ENCODE measurements at regions not wholly inside any gene's neighbourhood (a gene's known extent, or its start where the extent isn't known, plus 50 kb on each side); places are given as distances from the start of the nearest gene placed in this dataset.

DNA sequence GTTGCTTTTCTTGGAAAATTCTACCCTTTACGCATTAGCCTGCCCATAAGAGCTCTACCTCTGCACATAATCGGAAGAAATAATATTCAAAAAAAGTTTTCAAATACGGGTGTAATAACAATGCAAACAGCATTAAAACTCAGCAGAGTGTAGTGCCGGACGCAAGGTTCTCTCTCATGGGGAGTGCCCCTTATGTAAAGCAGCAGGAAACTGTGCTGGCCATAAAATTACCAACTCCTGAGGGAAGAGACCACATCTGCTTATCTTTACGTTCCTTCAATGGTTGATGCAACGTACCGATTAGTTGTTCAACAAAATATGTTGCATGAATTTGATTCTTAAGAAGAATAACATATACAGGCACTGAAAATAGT, 118.7 kb upstream of the TMCC3 start:
- no peaks in the 10 kb centered on the region for H3K9me3 ChIP-seq (ENCODE audit: low read depth, low read length)
- H3K27ac ChIP-seq: no peak overlapping the region
- H3K4me3 ChIP-seq: no peak overlapping the region
- TF ChIP-seq EZH2 (IDR thresholded peaks at IDR 0.05): no peak
- TF ChIP-seq POLR2AphosphoS5 (IDR thresholded peaks at IDR 0.05; ENCODE audit: borderline replicate concordance, low read depth, low read length): no peak
- TF ChIP-seq FOXP2 (optimal IDR thresholded peaks at IDR 0.05; ENCODE audit: control extremely low read depth, extremely low read length, insufficient read depth): no peak
- H3K9ac ChIP-seq (ENCODE audit: insufficient read length): no peak overlapping the region
- H3K36me3 ChIP-seq (ENCODE audit: insufficient read depth, low read length): no peaks in the 10 kb centered on the region
- DNase-seq (ENCODE audit: low read depth, low spot score): no peak

DNA sequence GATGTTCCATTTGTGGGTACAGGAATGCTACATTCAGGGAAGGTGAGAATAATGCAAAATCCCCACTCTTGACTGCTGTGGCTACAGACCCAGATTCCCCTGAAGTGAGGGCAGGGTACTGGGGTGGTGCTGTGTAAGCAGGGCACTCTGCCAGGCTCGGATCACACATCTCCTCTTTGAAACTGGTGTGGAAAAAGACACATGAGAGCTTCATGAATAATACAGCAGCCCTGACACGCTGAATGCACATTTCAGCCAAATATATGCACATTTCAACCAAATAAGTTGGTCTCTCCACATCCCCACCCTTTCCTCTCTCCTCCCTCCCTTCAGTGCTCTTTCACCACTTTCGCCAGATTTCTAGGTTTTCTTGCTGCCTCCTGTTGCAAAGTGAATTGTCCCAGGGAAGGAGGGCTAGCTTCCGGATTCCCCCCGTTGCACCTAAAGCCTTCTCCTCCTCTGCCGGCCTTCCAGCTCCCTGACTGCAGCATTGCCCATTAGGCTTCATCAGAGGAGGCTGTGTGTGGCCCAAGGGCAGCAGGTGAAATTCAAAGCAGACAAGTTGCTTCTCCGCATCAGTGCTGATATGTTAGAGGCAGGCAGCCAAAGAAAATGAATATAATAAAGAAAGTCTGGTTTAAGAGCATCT, 118.2 kb upstream of the TMCC3 start:
- Histone ChIP-seq H3K27ac (no peak overlapping the region), H3K4me3 (no peak overlapping the region), H3K9me3 (ENCODE audit: low read depth, low read length) (no peaks in the 10 kb centered on the region), H3K36me3 (ENCODE audit: insufficient read depth, low read length) (no peaks in the 10 kb centered on the region), H3K9ac (ENCODE audit: insufficient read length) (no peak overlapping the region)
- TF ChIP-seq FOXP2 (optimal IDR thresholded peaks at IDR 0.05; ENCODE audit: control extremely low read depth, extremely low read length, insufficient read depth) (no peak), EZH2 (IDR thresholded peaks at IDR 0.05) (no peak), POLR2AphosphoS5 (IDR thresholded peaks at IDR 0.05; ENCODE audit: borderline replicate concordance, low read depth, low read length) (no peak)
- DNase-seq (ENCODE audit: low read depth, low spot score): no peak

DNA sequence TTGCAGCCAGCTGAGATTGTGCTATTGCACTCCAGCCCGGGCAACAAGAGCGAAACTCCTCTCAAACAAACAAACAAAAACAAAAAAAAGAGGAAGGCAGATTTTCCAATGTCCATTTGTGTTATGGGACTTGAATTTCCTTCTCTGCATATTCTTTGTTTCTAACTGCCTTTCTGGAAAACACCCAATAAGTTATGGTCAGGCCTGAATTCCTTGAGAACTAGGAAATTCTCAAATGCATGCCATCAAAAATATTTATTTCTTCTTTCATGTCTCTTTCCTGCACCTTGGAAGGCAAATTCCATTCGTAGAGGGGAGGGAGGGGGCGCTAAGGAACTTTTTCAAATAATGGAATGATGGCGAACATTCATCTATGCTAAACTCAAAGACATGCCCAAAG, 117.6 kb upstream of the TMCC3 start:
- no peak for DNase-seq (ENCODE audit: low read depth, low spot score)
- Histone ChIP-seq H3K9me3 (ENCODE audit: low read depth, low read length) (no peaks in the 10 kb centered on the region), H3K4me3 (no peak overlapping the region), H3K27ac (no peak overlapping the region), H3K9ac (ENCODE audit: insufficient read length) (no peak overlapping the region), H3K36me3 (ENCODE audit: insufficient read depth, low read length) (no peaks in the 10 kb centered on the region)
- TF ChIP-seq EZH2 (IDR thresholded peaks at IDR 0.05) (no peak), FOXP2 (optimal IDR thresholded peaks at IDR 0.05; ENCODE audit: control extremely low read depth, extremely low read length, insufficient read depth) (no peak), POLR2AphosphoS5 (IDR thresholded peaks at IDR 0.05; ENCODE audit: borderline replicate concordance, low read depth, low read length) (no peak)

DNA sequence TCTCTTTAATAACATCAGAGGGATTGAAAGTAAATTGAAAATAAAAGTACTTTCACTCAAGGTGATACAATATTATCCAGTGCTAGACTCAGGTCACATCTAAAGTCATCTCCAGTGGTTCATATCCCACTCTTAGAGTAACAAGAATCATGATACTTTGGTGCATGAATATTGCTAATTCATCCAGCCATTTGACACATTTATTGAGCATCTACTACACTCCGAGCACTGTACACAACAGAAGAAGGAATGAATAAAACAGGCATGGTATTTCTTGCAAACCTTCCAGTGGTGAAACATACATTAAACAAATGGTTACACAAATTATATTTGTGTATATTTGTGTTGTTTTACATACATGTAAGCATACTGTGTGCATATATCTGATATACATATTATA, 116.0 kb upstream of the TMCC3 start:
- Histone ChIP-seq H3K27ac (no peak overlapping the region), H3K9me3 (ENCODE audit: low read depth, low read length) (no peaks in the 10 kb centered on the region), H3K9ac (ENCODE audit: insufficient read length) (no peak overlapping the region), H3K36me3 (ENCODE audit: insufficient read depth, low read length) (no peaks in the 10 kb centered on the region), H3K4me3 (no peak overlapping the region)
- DNase-seq (ENCODE audit: low read depth, low spot score): no peak
- TF ChIP-seq FOXP2 (optimal IDR thresholded peaks at IDR 0.05; ENCODE audit: control extremely low read depth, extremely low read length, insufficient read depth) (no peak), EZH2 (IDR thresholded peaks at IDR 0.05) (no peak), POLR2AphosphoS5 (IDR thresholded peaks at IDR 0.05; ENCODE audit: borderline replicate concordance, low read depth, low read length) (no peak)

DNA sequence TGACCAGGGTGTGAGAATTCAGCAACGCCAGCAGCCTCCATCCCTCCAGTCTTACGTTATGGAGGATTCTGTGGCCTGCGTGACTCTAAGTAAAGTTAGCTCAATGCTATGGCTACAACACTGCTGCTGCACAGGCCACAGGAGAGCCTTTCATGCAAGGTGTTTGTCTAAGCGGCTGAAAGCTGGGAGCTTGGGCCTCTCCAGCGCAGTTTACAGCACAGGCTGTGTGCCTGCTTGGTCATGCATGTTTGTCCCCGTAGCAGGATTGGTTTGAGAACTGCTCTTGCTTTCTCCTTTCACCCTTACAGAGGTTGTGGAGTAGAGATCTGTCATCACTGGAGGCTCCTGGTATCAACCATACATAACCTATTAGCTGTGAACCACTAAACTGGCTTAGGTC, 113.1 kb upstream of the TMCC3 start:
- TF ChIP-seq FOXP2 (optimal IDR thresholded peaks at IDR 0.05; ENCODE audit: control extremely low read depth, extremely low read length, insufficient read depth) (no peak), POLR2AphosphoS5 (IDR thresholded peaks at IDR 0.05; ENCODE audit: borderline replicate concordance, low read depth, low read length) (no peak), EZH2 (IDR thresholded peaks at IDR 0.05) (no peak)
- no peak overlapping the region for H3K27ac ChIP-seq
- DNase-seq (ENCODE audit: low read depth, low spot score): no peak

DNA sequence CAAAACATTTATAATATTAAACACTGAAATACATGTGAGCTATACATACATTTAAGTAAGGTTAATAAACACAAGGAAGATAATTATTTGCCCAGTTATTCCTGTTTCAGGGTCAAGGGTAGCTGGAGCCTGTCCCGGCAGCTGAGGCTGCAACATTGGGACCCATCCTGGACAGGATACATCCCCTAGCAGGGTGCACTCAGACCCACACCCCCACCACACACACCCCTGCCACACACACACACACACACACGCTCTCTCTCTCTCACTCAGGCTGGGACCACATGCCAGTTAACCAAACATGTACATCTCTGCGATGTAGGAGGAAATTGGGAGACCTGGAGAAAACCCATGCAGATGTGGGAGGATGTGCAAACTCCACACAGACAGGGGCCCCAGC, 112.6 kb upstream of the TMCC3 start:
- no peak for DNase-seq (ENCODE audit: low read depth, low spot score)
- TF ChIP-seq POLR2AphosphoS5 (IDR thresholded peaks at IDR 0.05; ENCODE audit: borderline replicate concordance, low read depth, low read length) (no peak), FOXP2 (optimal IDR thresholded peaks at IDR 0.05; ENCODE audit: control extremely low read depth, extremely low read length, insufficient read depth) (no peak), EZH2 (IDR thresholded peaks at IDR 0.05) (no peak)
- Histone ChIP-seq H3K36me3 (ENCODE audit: insufficient read depth, low read length) (no peaks in the 10 kb centered on the region), H3K4me3 (no peak overlapping the region), H3K9me3 (ENCODE audit: low read depth, low read length) (no peaks in the 10 kb centered on the region), H3K27ac (no peak overlapping the region), H3K9ac (ENCODE audit: insufficient read length) (no peak overlapping the region)

More for the DNA sequence above, 113.1 kb upstream of the TMCC3 start:
- Histone ChIP-seq H3K4me3 (no peak overlapping the region), H3K36me3 (ENCODE audit: insufficient read depth, low read length) (no peaks in the 10 kb centered on the region), H3K9ac (ENCODE audit: insufficient read length) (no peak overlapping the region), H3K9me3 (ENCODE audit: low read depth, low read length) (no peaks in the 10 kb centered on the region)

DNA sequence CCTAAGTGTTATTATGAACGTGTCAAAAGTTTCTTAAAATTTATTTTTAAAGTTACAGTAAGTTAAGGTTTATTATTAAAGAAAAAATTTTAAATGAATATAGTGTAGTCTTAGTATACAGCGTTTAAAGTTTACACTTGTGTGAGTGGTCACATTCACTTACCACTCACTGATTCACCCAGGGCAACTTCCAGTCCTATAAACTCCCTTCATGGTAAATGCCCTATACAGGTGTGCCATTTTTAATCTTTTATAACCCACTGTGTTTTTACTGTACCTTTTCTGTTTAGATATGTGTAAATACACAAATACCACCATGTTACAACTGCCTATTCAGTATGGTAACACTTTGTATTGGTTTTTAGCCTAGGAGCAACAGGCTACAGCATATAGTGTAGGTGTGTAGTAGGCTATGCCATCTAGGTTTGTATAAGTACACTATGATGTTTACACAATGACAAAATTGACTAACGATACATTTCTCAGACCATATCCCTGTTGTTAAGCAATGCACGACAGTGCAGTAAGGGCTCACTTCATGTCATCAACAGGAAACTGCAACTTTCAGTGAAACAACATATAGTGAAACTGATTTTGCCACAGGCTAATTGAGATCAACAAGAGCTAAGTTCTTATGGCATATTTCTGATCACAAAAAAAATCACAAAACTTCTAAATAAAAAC, 112.0 kb upstream of the TMCC3 start:
- Histone ChIP-seq H3K36me3 (ENCODE audit: insufficient read depth, low read length) (no peaks in the 10 kb centered on the region), H3K27ac (no peak overlapping the region), H3K4me3 (no peak overlapping the region), H3K9ac (ENCODE audit: insufficient read length) (no peak overlapping the region), H3K9me3 (ENCODE audit: low read depth, low read length) (no peaks in the 10 kb centered on the region)
- TF ChIP-seq EZH2 (IDR thresholded peaks at IDR 0.05) (no peak), POLR2AphosphoS5 (IDR thresholded peaks at IDR 0.05; ENCODE audit: borderline replicate concordance, low read depth, low read length) (no peak), FOXP2 (optimal IDR thresholded peaks at IDR 0.05; ENCODE audit: control extremely low read depth, extremely low read length, insufficient read depth) (no peak)
- DNase-seq (ENCODE audit: low read depth, low spot score): no peak

DNA sequence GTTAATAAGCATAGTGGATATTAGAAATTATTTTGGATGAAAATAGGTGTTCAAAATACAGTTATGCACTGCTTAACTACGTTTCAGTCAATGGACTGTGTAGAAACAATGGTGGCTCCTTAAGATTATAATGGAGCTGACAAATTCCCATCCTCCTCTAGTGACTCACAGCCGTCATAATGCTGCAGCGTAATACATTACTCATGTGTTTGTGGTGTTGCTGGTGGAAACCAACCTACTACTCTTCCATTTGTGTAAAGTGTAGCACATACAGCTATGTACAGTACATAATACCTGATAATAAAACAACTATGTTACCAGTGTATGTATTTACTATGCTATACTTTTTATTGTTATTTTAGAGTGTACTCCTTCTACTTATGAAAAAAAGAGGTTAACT, 111.2 kb upstream of the TMCC3 start:
- Histone ChIP-seq H3K27ac (no peak overlapping the region), H3K36me3 (ENCODE audit: insufficient read depth, low read length) (no peaks in the 10 kb centered on the region), H3K9ac (ENCODE audit: insufficient read length) (no peak overlapping the region), H3K4me3 (no peak overlapping the region), H3K9me3 (ENCODE audit: low read depth, low read length) (no peaks in the 10 kb centered on the region)
- TF ChIP-seq POLR2AphosphoS5 (IDR thresholded peaks at IDR 0.05; ENCODE audit: borderline replicate concordance, low read depth, low read length) (no peak), EZH2 (IDR thresholded peaks at IDR 0.05) (no peak), FOXP2 (optimal IDR thresholded peaks at IDR 0.05; ENCODE audit: control extremely low read depth, extremely low read length, insufficient read depth) (no peak)
- no peak for DNase-seq (ENCODE audit: low read depth, low spot score)

Data from SK-N-MC (cell line).